ENCODE measurements at regions not wholly inside any gene's neighbourhood (a gene's known extent, or its start where the extent isn't known, plus 50 kb on each side); places are given as distances from the start of the nearest gene placed in this dataset.

DNA sequence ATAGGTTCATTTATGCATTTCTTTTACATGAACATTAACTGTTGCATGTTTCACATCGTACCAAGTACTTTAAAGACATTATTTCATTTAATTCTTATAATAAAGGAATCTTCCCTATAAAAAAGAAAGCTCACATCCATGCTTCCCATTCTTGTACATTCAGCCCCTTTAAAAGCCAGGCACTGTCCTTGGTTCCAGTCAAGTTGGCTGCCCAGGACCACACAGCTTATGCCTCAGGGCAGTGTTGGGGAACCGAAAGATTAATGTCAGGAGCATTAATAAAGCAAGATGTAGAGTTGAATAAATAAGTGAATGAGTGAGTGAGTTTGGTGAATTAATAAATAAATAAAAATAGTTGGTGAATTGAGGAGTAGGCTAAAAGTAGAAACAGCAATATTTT lies 409.4 kb upstream of the DAB1 start:
- no peaks in the 10 kb centered on the region for H3K36me3 ChIP-seq (ENCODE audit: control insufficient read depth, insufficient read depth, low read length)
- H3K27ac ChIP-seq (ENCODE audit: insufficient read depth, low read length), result no peak overlapping the region
- H3K9me3 ChIP-seq (ENCODE audit: control insufficient read depth, insufficient read depth, low read depth, low read length), result no peaks in the 10 kb centered on the region
- no peak for DNase-seq (ENCODE audit: low read depth in 2 of 2)
- no peak overlapping the region for H2AFZ ChIP-seq (ENCODE audit: low read length)
- H4K20me1 ChIP-seq (ENCODE audit: control insufficient read depth, extremely low read depth, insufficient read depth, low read length), result no peaks in the 10 kb centered on the region
- no peaks in the 10 kb centered on the region for H3K4me1 ChIP-seq (ENCODE audit: control insufficient read depth, extremely low read depth, insufficient read depth, low read length)
- no peak overlapping the region for H3K4me3 ChIP-seq (replicated peaks in 1 of 4; ENCODE audit: control extremely low read depth in 1 of 4, insufficient read depth in 1 of 4, low read depth in 3 of 4, low read length in 4 of 4)
- H3K9ac ChIP-seq (ENCODE audit: insufficient read depth, low read length), result no peak overlapping the region
- TF ChIP-seq, protein P1, sequence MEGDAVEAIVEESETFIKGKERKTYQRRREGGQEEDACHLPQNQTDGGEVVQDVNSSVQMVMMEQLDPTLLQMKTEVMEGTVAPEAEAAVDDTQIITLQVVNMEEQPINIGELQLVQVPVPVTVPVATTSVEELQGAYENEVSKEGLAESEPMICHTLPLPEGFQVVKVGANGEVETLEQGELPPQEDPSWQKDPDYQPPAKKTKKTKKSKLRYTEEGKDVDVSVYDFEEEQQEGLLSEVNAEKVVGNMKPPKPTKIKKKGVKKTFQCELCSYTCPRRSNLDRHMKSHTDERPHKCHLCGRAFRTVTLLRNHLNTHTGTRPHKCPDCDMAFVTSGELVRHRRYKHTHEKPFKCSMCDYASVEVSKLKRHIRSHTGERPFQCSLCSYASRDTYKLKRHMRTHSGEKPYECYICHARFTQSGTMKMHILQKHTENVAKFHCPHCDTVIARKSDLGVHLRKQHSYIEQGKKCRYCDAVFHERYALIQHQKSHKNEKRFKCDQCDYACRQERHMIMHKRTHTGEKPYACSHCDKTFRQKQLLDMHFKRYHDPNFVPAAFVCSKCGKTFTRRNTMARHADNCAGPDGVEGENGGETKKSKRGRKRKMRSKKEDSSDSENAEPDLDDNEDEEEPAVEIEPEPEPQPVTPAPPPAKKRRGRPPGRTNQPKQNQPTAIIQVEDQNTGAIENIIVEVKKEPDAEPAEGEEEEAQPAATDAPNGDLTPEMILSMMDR (conservative IDR thresholded peaks at IDR 0.05 in 1 of 2, IDR thresholded peaks at IDR 0.05 in 1 of 2; ENCODE audit: low read depth in 1 of 2, low read length in 2 of 2), result no peak
- TF ChIP-seq EZH2 (IDR thresholded peaks at IDR 0.05; ENCODE audit: low read length, missing control alignments), result no peak
- no peaks in the 10 kb centered on the region for H3K27me3 ChIP-seq (ENCODE audit: control insufficient read depth, insufficient read depth, low read length)
- no peaks in the 10 kb centered on the region for H3K79me2 ChIP-seq (ENCODE audit: control insufficient read depth, insufficient read depth, low read length)
- H3K4me2 ChIP-seq (ENCODE audit: extremely low read depth, insufficient read depth, low read length), result no peak overlapping the region

DNA sequence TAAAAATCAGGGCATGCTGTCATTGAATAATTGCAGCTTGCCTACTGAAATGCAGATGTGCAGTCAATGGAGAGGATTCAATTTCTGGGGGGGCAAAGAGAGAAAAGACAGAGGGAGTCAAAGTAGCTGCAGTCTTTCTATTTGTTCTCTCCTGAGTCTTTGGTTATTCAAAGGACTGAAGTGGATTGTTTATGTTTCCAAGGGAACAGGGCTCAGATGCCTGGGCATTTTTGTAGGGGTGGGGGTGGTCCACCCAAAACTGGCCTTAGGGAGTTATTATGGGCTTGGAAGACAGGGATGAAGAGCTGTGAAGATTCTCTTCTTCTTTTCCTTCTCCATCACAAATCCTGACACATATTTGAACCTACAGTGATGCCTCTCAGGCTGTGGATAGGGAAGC lies 408.8 kb upstream of the DAB1 start:
- H2AFZ ChIP-seq (ENCODE audit: low read length), result no peak overlapping the region
- H4K20me1 ChIP-seq (ENCODE audit: control insufficient read depth, extremely low read depth, insufficient read depth, low read length), result no peaks in the 10 kb centered on the region
- H3K9me3 ChIP-seq (ENCODE audit: control insufficient read depth, insufficient read depth, low read depth, low read length), result no peaks in the 10 kb centered on the region
- H3K4me1 ChIP-seq (ENCODE audit: control insufficient read depth, extremely low read depth, insufficient read depth, low read length), result no peaks in the 10 kb centered on the region
- no peak overlapping the region for H3K4me3 ChIP-seq (replicated peaks in 1 of 4; ENCODE audit: control extremely low read depth in 1 of 4, insufficient read depth in 1 of 4, low read depth in 3 of 4, low read length in 4 of 4)
- no peaks in the 10 kb centered on the region for H3K36me3 ChIP-seq (ENCODE audit: control insufficient read depth, insufficient read depth, low read length)
- no peak overlapping the region for H3K4me2 ChIP-seq (ENCODE audit: extremely low read depth, insufficient read depth, low read length)
- H3K27me3 ChIP-seq (ENCODE audit: control insufficient read depth, insufficient read depth, low read length), result no peaks in the 10 kb centered on the region
- H3K9ac ChIP-seq (ENCODE audit: insufficient read depth, low read length), result no peak overlapping the region
- DNase-seq (ENCODE audit: low read depth in 2 of 2), result no peak
- H3K27ac ChIP-seq (ENCODE audit: insufficient read depth, low read length), result no peak overlapping the region
- no peaks in the 10 kb centered on the region for H3K79me2 ChIP-seq (ENCODE audit: control insufficient read depth, insufficient read depth, low read length)
- TF ChIP-seq, protein P1 (conservative IDR thresholded peaks at IDR 0.05 in 1 of 2, IDR thresholded peaks at IDR 0.05 in 1 of 2; ENCODE audit: low read depth in 1 of 2, low read length in 2 of 2), result no peak
- TF ChIP-seq EZH2 (IDR thresholded peaks at IDR 0.05; ENCODE audit: low read length, missing control alignments), result no peak

DNA sequence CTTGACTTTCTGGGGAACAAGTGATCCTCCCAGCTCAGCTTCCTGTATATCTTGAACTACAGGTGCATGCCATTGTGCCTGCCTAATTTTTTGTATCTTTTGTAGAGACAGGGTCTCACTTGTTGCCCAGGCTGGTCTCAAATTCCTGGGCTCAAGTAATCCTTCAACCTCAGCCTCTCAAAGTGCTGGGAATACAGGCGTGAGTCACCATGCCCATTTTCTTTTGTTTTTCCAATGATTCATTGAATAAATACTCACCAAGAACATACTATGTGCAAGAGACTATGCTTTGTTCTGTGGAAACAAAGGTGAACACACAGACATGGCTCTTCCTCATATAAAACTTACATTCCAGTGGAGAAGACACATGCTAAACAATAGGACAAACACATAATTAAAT lies 407.8 kb upstream of the DAB1 start:
- Histone ChIP-seq H3K27me3 (ENCODE audit: control insufficient read depth, insufficient read depth, low read length) (no peaks in the 10 kb centered on the region), H3K4me2 (ENCODE audit: extremely low read depth, insufficient read depth, low read length) (no peak overlapping the region), H3K9ac (ENCODE audit: insufficient read depth, low read length) (no peak overlapping the region), H3K27ac (ENCODE audit: insufficient read depth, low read length) (no peak overlapping the region), H2AFZ (ENCODE audit: low read length) (no peak overlapping the region), H4K20me1 (ENCODE audit: control insufficient read depth, extremely low read depth, insufficient read depth, low read length) (no peaks in the 10 kb centered on the region), H3K4me3 (replicated peaks in 1 of 4; ENCODE audit: control extremely low read depth in 1 of 4, insufficient read depth in 1 of 4, low read depth in 3 of 4, low read length in 4 of 4) (no peak overlapping the region), H3K9me3 (ENCODE audit: control insufficient read depth, insufficient read depth, low read depth, low read length) (no peaks in the 10 kb centered on the region), H3K79me2 (ENCODE audit: control insufficient read depth, insufficient read depth, low read length) (no peaks in the 10 kb centered on the region), H3K36me3 (ENCODE audit: control insufficient read depth, insufficient read depth, low read length) (no peaks in the 10 kb centered on the region), H3K4me1 (ENCODE audit: control insufficient read depth, extremely low read depth, insufficient read depth, low read length) (no peaks in the 10 kb centered on the region)
- peak; percentile 39 to 83 for DNase-seq (ENCODE audit: low read depth in 2 of 2)
- TF ChIP-seq, protein P1 (conservative IDR thresholded peaks at IDR 0.05 in 1 of 2, IDR thresholded peaks at IDR 0.05 in 1 of 2; ENCODE audit: low read depth in 1 of 2, low read length in 2 of 2), result no peak
- TF ChIP-seq EZH2 (IDR thresholded peaks at IDR 0.05; ENCODE audit: low read length, missing control alignments), result no peak
